Testis (tissue), 2 donors: ENCODE measurements at regions not wholly inside any gene's neighbourhood (a gene's known extent, or its start where the extent isn't known, plus 50 kb on each side); places are given as distances from the start of the nearest gene placed in this dataset.

Experiments
- POLR2A ChIP-seq: fragments of 450-650 bp; IDR thresholded peaks from one replicate; pipeline ENCODE4 v1.6.1; 2017; ENCODE audit warnings: antibody characterized with exemption, mild to moderate bottlenecking, moderate library complexity
- TF ChIP-seq, protein P1 (sequence below), 3 experiments: fragments of 450-650 bp in 2 of 3; fragments of 200-600 bp in 1 of 3; sonication (generic) in 1 of 3; IDR thresholded peaks; one replicate each; pipeline ENCODE4 v1.5.1; 2016 to 2019; ENCODE audit warnings: antibody characterized with exemption in 3 of 3, mild to moderate bottlenecking in 2 of 3, moderate library complexity in 1 of 3

GRCh38 chr15:36126194-36126593, 453.2 kb upstream of the CDIN1 start:
- TF ChIP-seq, protein P1, sequence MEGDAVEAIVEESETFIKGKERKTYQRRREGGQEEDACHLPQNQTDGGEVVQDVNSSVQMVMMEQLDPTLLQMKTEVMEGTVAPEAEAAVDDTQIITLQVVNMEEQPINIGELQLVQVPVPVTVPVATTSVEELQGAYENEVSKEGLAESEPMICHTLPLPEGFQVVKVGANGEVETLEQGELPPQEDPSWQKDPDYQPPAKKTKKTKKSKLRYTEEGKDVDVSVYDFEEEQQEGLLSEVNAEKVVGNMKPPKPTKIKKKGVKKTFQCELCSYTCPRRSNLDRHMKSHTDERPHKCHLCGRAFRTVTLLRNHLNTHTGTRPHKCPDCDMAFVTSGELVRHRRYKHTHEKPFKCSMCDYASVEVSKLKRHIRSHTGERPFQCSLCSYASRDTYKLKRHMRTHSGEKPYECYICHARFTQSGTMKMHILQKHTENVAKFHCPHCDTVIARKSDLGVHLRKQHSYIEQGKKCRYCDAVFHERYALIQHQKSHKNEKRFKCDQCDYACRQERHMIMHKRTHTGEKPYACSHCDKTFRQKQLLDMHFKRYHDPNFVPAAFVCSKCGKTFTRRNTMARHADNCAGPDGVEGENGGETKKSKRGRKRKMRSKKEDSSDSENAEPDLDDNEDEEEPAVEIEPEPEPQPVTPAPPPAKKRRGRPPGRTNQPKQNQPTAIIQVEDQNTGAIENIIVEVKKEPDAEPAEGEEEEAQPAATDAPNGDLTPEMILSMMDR (IDR thresholded peaks at IDR 0.05) = no peak
- no peak for TF ChIP-seq POLR2A
